CD4-positive, alpha-beta T cell treated with Interleukin-21 for 1 hour (primary cell): ENCODE measurements at regions not wholly inside any gene's neighbourhood (a gene's known extent, or its start where the extent isn't known, plus 50 kb on each side); places are given as distances from the start of the nearest gene placed in this dataset.

Experiments
- DNase-seq: peaks from one replicate; pipeline ENCODE4 v3.0.0-alpha.2; 2020

DNA sequence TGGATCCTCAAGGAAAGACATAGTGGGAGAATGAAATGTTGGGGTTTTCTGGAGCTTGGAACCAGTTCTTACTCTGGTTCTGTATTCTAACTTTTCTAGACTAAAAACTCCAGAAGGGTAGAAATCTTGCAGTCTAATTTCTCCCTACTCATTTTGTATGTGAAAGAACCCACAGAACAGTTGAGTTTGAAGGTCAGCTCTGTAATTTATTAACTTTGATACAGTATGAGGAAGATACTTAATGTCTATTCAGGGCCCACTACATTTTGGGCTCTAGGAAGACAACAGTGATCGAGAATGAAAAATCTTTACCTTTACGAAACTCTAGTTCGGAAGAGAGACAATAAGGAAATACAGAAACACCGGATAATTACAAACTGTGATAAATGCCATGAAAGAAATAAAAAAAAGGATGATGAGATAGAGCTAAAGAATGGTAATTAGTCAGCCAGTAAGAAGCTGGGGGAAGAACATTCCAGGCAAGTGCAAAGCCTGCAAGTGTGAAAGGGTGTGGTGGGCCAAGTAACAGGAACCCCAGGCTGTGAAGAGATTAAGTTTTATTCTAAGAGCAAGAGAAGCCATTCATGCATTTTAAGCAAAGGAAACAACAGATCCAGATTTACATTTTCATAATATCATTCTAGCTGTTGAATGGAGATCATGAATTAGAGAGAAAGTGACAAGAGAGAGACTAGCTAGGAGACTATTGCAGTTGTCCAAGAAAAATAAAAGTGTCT lies 159.9 kb upstream of the HMCN1 start:
- no peak for DNase-seq

DNA sequence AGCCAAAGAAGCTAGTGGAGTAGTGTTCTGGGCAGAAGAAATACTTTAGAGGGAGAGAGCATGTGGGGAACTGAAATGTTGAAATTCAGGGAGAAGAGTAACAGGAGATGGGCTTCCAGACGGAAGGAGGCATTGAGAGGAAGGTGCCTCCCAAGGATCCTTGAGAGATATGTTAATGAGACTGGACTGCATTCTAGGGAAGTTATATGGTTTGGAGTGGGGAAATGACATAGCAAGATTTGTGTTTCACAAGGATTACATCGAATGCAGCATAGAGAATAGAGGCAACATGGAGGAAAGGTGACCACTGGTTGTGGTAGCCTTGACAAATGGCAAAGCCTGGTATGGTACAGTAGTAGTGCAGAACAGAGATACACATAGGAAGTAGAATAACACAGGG lies 160.5 kb upstream of the HMCN1 start:
- no peak for DNase-seq

- DNase-seq: no peak
These were observed 161.0 kb upstream of the HMCN1 start for GRCh38 chr1:185573162-185573561.

DNA sequence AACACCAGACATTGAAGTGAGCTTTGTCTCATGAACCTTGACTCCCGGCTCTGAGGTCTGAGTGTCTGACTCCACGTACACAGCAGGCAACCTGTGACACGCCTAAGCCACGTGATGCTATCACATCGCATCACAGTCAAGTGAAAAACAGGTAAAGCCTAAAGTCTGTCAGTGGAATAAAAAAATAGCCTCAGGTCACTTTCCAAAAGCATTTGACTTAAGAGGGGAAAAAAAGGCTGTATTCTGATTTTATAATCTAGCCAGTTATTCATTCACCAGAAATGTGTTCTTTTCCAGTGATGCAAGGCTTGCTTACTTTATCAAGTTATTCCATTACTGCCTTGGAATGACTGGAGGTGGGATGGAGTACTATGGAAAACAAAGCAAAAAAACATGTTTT lies 163.2 kb upstream of the HMCN1 start:
- peak; percentile 28 for DNase-seq

DNA sequence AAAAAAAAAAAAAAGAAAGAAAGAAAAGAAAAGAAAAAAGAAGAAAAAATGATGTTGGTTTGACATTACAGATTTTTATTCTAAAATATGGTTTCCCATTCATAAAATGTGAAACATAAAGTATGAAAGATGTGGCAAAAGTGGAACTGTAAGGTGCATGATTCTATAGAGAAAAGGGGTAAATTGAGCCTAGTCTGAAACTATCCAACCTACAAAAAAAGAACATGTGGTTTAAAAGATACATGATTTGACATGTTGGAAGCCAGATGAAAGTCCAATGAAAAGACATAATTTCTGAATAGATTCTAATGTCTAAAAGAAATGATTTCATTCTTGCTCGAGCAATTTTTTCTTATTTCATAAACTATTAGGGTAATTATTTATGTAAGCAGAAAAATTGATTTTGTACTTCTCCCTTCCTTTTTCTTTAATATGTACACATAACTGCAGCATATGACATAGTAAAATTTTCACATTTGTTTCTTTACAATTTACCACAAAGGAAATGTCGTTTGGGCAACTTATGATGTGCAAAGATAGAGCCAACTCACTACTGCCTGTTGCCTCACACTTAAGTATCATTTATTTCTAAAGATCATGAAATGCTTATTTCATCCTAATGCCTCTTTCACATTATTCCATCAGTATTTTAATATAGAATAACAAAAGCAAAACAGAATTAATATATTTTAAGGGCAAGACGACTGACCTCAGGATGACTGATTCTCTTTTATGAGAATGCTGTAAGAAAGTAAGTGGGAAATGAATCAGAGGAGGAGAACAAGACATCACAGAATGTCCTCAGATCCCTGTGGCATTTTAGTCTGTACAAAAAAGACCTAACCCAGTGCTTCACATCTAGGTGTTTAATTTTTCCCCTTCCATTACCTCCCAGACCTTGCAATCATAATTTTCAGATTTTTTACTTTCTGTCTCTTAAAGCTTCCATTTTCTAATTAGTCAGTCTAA lies 165.8 kb upstream of the HMCN1 start:
- DNase-seq: peak; percentile 54

- no peak for DNase-seq
These were observed 166.8 kb upstream of the HMCN1 start for GRCh38 chr1:185567440-185567839.

DNA sequence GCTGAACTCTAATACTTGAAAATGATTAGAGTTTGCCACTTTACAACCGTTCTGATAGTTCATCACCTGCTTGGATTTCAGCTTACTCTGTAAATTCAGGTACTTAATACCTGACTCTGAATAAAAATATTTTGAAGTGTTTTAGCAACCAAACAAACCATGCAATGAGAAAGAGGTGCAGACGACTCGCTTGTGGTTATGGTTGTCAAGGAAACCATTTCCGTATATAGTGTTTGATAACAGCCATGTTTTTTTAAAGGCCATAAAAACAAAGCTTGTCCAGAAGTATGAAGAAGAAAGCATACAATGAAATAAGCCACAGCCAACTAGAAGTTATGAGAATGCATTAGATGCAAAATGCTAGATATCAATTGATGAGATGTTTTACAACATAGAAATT lies 167.2 kb upstream of the HMCN1 start:
- DNase-seq: peak; percentile 93

DNA sequence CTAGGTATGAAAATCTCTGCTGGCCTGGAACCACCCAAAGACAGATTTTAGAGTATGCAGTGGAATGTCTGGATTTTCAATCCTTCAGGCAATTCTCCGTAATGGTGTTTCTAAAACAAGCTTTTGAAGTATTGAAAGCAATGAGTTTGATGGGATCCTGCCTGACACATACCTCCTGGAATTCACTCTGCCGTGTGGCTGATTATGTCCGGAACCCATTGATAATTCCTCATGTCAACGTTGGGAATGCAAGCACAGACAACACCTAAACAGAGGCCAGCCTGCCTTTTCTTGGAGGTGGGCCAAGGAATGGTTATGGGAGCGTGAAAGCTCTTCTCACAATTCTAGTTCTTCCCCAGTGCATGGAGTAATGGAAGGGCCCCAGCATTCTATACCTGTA lies 168.9 kb upstream of the HMCN1 start:
- no peak for DNase-seq

- DNase-seq: no peak
These were observed 169.4 kb upstream of the HMCN1 start for GRCh38 chr1:185564816-185565215.

DNA sequence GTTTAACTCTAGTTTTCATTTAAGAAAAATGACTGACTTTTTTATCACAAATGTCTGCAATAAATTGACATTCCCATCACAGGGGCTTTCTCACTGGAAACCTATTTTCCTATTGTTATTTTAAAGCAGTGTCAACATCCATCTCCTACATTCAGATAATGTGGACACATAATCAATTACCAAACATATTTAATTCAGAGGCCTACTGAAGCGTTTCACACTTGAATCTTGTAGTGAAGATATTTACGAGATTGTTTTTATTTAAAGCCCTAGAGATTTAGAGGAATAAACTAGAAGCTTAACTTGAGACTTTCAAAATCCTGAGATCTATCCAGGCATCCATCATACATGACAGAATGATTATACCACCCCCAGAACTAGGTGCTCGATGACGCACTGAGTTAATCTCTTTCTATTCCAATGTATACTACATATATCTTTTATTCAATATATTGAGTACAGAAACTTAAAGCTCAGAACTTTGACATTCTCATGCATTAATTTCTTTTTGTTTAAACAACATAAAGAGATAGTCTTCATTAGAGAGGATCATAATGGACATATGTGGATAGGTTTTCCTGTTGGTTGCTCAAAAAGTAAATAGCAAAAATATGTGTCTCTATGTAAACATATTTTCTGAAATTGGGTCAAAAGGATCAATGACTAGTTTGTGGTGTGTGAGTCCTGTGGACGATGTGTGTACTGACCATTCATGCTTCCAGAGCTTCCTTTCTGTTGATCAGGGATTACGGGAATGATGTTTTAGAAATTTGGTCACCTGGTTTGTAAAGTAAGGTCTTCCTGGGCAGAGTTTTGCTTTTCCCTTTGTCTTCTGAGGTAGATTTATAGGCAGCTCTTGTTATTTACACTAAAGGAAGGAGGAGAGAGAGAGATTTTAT lies 171.5 kb upstream of the HMCN1 start:
- DNase-seq: no peak

DNA sequence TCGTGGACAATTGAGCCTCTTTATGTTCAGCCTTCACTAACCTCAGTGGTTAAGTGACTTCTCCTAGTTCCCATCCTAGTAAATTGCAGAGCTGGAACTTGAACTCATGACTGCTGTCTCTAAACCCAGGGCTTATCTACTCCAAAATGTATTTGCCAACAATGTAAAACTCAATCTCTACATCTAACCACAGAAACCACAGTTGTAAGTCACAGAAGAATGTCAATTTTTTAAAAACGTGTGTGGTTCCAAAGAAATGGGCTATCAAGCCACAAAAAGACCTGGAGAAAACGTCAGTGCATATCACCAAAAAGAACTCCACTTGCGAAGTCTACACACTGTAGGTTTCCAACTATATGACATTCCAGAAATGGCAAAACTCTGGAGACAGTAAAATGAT lies 172.6 kb upstream of the HMCN1 start:
- peak; percentile 50 for DNase-seq

DNA sequence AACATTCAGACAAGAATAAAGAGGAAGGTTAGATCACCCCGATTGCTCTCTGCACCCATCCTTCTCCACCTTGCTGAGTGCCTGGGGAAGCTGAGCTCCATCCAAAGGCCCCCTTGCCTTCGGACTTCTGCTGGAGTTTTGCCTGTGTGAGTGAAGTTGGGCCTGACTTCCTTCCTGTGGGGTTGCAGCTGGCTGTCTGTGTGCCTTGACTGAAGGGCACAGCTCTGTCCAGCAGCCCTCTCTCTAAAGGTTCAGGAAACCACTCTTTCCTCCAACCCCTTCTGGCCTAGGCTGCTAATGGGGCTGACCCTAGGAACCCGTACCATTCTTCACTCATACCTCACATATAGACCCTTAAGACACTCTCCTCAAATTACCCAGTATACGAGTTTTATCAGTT lies 173.4 kb upstream of the HMCN1 start:
- no peak for DNase-seq

- DNase-seq: peak; percentile 74
These were observed 174.4 kb upstream of the HMCN1 start for GRCh38 chr1:185559684-185560331.

DNA sequence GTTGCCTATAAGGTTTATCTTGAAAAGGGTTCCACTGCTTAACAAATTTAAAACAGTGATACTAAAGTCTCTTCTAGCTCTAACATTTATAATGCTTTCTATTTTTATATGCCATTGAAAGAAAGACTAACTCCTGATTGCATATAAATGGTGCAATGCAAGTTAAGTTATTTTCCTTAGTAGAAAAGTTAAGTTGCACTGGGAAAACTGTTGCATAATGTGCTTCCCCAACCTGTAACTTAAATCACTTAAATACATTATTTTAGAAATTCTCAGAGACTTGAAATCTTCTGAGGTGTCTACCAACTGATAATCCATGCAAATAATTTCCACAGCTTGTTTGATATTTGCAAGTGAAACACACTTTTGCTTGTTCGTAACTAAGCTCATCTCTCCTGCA lies 175.0 kb upstream of the HMCN1 start:
- DNase-seq: no peak

DNA sequence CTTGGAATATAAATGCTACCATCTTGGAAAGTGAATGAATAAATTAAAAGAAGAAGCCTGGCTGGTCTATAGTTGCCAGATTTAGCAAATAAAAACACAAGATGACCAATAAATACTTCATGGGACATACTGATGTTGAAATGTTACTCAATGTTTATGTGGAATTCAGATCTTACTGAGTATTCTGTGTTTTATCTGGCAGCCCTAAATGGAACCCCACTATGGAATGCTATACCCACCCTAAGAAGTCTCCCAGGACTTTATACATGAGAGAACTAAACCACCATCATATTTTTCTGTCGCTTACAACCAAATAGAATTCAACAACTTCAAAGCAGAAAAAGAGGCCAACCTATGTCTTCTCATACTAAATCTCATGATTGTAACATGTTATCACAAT lies 177.6 kb upstream of the HMCN1 start:
- no peak for DNase-seq

DNA sequence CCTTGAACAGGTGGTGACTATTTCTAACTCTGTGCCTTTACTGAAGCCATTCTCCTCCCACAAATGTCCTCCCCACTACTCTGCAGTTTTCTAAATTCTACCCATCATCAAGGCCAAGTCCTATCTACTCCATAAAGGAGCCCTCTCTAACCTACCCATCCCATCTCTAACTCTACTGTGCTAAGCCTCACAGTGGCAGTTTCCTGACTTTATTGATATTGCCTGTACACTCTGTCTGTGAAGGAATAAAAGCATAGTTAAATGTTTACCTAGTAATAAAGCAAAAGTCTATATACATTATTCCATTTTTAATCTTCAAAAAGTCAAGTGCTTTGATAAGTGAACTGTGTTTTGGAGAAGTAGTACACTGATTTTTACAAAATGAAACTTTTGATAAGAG lies 178.4 kb upstream of the HMCN1 start:
- DNase-seq: no peak

DNA sequence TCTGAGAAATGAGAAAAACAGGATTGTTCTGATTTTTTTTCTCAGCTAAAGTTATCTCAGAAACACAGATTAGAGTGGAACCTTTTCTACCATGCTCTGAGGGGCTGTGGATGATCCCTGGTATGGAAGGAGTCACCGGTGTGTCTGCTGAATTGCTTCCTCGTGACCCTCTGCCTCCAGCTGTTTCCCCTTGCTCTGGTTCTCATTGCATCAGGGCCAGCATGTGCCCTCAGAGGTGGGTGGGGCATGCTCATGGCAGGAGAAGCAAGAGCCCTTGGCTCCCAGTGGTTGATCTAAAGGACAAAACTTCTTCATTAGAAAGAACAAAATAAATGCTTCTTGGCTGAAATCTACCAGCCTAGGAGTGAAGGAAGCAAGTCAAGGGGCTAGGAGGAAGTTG lies 183.2 kb upstream of the HMCN1 start:
- DNase-seq: no peak

DNA sequence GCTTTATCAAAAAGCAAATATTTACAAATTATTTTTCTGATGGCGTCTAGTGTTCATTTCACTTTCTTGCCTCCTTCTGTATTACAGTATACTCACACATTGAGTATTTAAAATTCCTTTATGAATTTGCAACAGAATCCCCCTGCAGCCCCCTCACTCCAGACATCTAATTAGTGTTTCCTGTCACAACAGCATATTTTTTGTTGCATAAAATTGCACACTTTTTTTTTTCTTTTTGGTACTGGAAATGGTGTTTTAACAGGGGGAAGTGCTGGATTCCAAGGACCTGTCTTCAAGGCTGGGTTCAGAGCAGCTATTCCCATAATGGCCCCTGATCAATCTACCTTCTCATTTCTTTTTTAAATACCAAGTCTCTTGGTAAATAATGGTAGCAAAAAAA lies 184.3 kb upstream of the HMCN1 start:
- DNase-seq: no peak

GRCh38 chr1:185546029-185546428 lies 188.2 kb upstream of the HMCN1 start:
- DNase-seq: no peak

GRCh38 chr1:185541871-185542301 lies 192.3 kb upstream of the HMCN1 start:
- no peak for DNase-seq

- no peak for DNase-seq
These were observed 193.9 kb upstream of the HMCN1 start for GRCh38 chr1:185540295-185540694.

DNA sequence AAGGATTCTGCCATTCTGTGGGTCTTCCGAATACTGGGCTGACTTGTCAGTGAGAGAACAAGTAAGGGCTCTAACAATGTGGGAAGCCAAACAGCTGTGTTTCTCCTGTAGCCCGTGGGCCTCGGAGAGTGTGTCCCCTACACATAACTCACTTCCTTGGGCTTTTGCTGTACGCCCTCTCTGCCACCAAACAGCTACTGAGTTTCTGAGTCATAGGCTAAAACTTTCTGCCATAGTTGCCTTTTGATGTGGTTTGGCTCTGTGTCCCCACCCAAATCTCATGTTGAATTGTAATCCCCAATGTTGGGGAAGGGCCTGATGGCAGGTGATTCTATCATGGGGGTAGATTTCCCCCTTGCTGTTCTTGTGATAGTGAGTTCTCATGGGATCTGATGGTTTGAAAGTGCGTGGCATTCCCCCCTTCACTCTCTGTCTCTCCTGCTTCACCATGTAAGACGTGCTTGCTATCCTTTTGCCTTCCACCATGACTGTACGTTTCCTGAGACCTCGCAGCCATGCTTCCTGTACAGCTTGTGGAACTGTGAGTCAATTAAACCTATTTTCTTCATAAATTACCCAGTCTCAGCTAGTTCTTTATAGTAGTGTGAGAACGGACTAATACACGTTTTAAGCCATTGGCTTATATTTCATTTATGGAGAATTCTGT lies 194.8 kb upstream of the HMCN1 start:
- no peak for DNase-seq
